ENCODE measurements at regions not wholly inside any gene's neighbourhood (a gene's known extent, or its start where the extent isn't known, plus 50 kb on each side); places are given as distances from the start of the nearest gene placed in this dataset.

DNA sequence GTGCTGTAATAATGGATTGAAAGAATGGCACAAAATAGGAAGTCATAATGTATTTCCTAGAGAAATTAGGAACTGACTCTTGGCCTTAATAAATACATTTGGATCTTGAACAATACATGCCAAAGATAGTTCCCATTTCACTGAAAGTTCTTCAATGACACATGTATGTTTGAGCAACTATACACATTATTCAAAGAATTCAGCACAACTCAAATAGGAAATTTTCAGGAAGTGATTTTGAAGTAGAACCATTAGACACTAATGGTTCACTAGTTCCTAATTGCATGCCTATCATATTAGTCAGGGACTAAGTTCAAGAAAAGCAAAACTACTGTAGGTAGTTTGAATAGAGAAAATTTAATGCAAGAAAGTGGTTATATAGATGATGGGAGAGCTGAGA, 404.7 kb downstream of the LMO4 start:
- DNase-seq: no peak

DNA sequence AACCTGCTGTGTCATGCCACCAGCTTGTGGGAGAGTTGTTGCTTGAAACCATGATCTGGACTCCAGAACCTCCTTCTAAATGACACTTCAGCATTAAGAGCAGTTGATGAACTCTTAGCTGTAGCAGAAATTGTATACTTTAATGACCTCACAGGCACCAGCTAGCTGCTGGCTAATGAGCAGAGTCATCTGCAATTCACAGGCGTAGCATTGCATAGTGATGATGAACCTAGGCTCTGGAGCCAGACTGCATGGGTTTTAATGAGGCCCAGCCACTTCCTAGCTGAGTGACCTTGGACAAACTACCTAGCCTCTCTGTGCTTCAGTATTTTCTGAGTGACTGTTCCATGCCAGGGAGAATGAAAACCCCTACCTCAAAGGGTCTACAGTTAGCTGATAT, 407.1 kb downstream of the LMO4 start:
- DNase-seq: no peak

- no peak for DNase-seq
Measured at GRCh38 chr1:87739141-87739540, 410.5 kb downstream of the LMO4 start.

- DNase-seq: no peak
Measured at GRCh38 chr1:87739704-87740103, 411.0 kb downstream of the LMO4 start.

GRCh38 chr1:87743256-87743655, 414.6 kb downstream of the LMO4 start:
- no peak for DNase-seq

DNA sequence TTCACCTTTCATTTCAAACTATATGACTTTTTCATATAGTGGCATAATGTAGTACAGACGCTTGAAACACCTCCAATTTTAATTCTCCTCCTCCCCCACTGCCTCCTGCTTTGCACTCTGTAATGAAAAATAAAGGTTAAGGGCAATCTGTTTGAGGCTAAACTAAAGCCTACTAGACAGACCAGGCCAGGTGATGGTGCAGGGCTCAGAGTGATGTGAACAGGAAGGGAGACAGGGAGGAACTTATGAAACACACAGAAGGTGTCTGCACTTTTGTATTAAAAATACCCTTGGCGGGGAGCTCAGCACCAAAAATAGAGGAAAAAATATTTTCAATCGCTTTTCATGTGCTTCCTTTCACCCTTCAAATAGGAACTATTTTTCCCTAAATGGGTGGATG, 415.4 kb downstream of the LMO4 start:
- DNase-seq: no peak

GRCh38 chr1:87744763-87745162, 416.1 kb downstream of the LMO4 start:
- DNase-seq: no peak

DNA sequence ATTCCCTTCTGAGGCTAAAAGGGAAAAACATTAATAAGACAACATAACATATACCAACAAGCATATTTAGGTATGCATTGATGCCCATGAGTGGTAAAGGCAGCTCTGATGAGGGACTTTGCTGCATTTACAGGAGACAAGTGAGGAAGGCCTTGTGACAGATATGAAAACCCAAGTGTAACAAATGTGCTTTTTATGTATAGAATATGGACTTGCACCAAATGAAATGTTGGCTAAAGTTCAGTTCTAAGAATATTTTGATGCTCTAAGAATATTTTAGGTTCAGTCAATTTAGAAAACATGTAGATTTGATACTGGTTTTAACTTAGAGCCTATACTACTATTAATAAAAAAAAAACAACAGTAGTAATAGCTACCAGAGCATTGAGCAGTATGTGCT, 424.7 kb downstream of the LMO4 start:
- no peak for DNase-seq

DNA sequence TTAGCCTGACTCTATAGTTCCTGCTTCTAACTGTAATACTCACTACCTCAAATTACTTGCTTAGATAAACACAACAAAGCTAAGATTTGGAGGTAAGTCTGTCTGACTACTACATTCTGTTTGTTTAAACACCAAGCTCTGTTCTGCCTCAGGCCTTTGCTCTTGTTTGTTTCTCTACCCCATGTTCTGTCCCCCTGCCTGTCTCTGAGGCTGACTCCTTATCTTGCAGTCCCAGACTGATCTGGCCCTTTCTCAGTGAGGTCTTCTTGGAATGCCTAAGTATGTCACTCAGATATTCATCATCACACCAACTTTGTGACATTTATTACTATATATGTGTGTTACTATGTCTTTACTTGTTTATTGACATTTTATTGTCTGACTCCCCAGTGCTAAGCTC, 425.5 kb downstream of the LMO4 start:
- no peak for DNase-seq

GRCh38 chr1:87757676-87758075, 429.0 kb downstream of the LMO4 start:
- no peak for DNase-seq

GRCh38 chr1:87759421-87760087, 430.9 kb downstream of the LMO4 start:
- no peak for DNase-seq

- DNase-seq: no peak
Measured at GRCh38 chr1:87760155-87760554, 431.5 kb downstream of the LMO4 start.

GRCh38 chr1:87760654-87761053, 432.0 kb downstream of the LMO4 start:
- DNase-seq: no peak

DNA sequence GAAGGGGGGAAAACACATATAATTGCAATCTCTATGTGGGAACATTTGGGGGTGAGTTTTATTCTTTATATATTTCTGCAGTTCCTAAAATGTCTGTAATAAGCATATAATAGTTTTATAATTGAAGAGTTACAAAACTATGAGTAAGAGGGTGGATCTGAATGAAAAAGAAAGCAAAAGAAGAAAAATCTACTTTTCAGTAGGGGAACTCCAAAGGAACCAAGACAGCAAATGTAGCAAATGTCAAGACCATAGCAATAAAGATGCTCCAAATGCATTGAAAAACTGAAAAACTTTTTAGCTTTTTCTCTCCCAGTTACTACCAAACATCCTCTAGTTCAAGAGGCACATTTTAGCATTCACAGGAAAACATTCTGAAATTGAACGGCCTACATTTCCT, 434.8 kb downstream of the LMO4 start:
- no peak for DNase-seq

GRCh38 chr1:87765057-87765680, 436.5 kb downstream of the LMO4 start:
- no peak for DNase-seq

GRCh38 chr1:87765681-87766070, 437.0 kb downstream of the LMO4 start:
- no peak for DNase-seq

DNA sequence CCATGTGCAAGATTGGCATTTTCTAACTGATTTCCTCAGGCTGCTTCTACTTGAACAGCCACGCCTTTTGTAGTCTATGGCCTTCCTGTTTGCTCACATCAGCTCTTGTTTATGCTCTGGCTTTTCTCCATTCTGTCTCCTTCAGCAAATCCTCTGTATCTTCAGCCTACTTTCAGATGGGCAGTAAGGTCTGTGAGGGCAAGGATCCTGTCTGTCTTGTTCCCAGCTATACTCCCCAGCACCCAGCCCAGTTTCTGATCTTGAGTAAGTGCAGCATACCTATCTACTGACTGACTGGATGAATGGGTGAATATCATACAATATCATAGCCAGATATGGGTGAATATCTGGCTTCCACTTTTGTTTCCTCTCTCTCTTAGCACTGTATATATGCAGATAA, 438.1 kb downstream of the LMO4 start:
- DNase-seq: no peak

DNA sequence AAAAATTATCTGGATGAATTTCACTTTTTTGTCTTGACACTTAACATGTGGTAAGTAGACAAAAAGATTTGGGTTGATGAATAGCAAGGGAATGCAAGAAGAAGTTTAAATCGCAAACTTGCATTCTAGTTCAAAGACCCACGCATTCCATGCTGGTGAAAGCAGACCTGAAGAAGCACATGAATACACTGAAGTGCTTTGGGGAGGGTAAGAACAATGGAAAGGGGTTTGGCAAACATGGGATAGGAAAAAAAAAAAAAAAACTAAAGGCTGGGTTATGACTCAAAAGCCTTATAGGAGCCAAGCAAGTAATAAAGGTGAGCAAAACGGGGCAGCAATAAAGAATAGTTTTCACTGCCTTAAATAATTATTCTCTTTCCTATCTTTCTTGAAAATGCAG, 450.2 kb downstream of the LMO4 start:
- DNase-seq: no peak

- no peak for DNase-seq
Measured at GRCh38 chr1:87781554-87781953, 452.9 kb downstream of the LMO4 start.

DNA sequence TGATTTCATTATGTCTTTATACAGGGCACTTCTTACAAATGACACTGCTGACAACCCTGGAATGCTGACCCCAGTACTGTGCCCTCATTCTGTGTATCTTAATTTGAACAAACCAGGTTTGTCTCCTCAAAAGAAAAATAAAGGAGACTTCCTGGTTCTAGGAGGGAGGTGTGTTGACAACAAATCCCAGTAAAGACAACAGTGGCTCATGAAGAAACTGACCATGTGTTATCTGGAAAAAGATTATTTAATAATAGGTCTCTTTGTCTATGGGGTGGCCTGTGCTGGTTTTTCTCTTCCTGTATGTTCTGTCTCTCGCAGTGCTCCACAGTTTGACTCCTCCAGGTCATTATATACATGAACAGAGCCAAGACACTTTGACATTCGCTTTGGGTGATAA, 454.6 kb downstream of the LMO4 start:
- no peak for DNase-seq

DNA sequence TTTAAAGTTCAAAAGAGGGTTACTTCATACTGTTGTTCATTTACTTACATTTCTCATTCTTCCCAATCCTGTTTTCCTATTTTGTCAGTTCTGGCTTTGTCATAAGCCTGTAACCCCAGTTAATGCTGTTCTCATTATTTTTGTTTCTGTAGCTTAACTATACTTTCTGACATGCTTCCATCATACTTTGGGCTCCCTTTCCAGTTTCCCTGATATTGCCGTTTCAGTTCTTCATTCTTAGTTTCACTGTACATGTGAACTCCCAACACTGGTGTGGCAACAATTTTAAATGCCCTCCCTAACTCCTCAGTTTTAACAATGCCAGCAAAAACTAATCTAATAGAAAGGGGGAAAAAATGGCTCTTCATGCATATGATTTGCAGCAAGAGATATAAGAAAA, 456.7 kb downstream of the LMO4 start:
- DNase-seq: no peak

GRCh38 chr1:87786229-87786628, 457.5 kb downstream of the LMO4 start:
- no peak for DNase-seq

GRCh38 chr1:87786861-87787545, 458.3 kb downstream of the LMO4 start:
- DNase-seq: no peak

DNA sequence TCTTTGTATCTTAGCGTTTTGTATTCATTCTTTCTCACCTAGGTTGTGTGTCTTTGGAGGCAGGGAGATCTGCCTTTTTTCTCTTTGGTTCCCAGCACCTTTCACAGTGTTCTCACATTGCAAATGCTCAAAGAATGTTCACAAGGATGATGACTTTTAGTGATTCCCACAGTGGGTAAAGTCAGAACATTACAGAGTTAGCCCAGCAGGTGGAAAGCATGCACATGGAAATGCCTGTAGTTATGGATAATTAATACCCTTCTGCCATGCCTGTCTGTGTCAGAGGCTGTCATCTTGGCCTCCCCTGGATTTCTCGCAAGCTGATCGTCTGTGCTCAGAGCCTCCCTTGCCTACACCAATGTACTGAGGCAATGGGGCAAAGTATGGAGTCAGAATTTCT, 458.9 kb downstream of the LMO4 start:
- DNase-seq: no peak

DNA sequence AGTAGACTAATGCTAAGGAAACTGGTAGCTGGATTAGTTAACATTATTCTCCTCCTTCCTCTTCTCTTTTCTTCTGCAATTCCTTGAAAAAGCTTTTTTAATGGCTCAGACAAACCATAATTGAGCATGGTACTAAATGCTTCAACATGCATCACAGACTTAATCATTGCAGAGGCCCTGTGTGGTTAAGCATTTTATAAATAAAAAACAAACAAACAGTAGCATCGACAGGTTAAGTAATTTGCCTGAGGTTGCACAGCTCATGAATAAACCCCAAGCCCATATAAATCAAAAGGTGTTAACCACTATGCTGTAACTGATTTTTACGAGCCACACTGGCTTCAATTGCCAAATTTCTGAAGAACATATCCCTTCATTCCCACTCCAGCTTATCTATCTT, 462.1 kb downstream of the LMO4 start:
- no peak for DNase-seq

Measured in NCI-H2029 (cell line).